ENCODE measurements at regions not wholly inside any gene's neighbourhood (a gene's known extent, or its start where the extent isn't known, plus 50 kb on each side); places are given as distances from the start of the nearest gene placed in this dataset.

- Histone ChIP-seq H3K4me2 (ENCODE audit: low read length) (no peak overlapping the region), H3K9me3 (ENCODE audit: control insufficient read depth, low read length) (no peaks in the 10 kb centered on the region), H3K36me3 (ENCODE audit: control insufficient read depth, insufficient read depth, low read length) (no peaks in the 10 kb centered on the region), H3K27ac (peak overlapping the region; percentile 75), H3K27me3 (ENCODE audit: control insufficient read depth, insufficient read depth, low read length) (no peaks in the 10 kb centered on the region), H3K9ac (no peak overlapping the region), H3K4me1 (peaks cover 35% of the 10 kb centered on the region), H3K79me2 (no peaks in the 10 kb centered on the region), H3K4me3 (ENCODE audit: low read depth, low read length) (no peak overlapping the region), H2AFZ (peak overlapping the region; percentile 16)
- no peak for TF ChIP-seq CTCF (IDR thresholded peaks at IDR 0.05)
Measured at GRCh38 chr11:15816260-15816871, 540.0 kb downstream of the SOX6 start.

- no peak overlapping the region for H3K9ac ChIP-seq
- H3K36me3 ChIP-seq (ENCODE audit: control insufficient read depth, insufficient read depth, low read length) = no peaks in the 10 kb centered on the region
- TF ChIP-seq CTCF (IDR thresholded peaks at IDR 0.05) = no peak
- peaks cover 35% of the 10 kb centered on the region for H3K4me1 ChIP-seq
- H3K4me3 ChIP-seq (ENCODE audit: low read depth, low read length) = no peak overlapping the region
- H3K27me3 ChIP-seq (ENCODE audit: control insufficient read depth, insufficient read depth, low read length) = no peaks in the 10 kb centered on the region
- H2AFZ ChIP-seq = no peak overlapping the region
- H3K79me2 ChIP-seq = no peaks in the 10 kb centered on the region
- no peak overlapping the region for H3K4me2 ChIP-seq (ENCODE audit: low read length)
- no peaks in the 10 kb centered on the region for H3K9me3 ChIP-seq (ENCODE audit: control insufficient read depth, low read length)
- H3K27ac ChIP-seq = peak overlapping the region; percentile 75
Measured at GRCh38 chr11:15817001-15817400, 539.3 kb downstream of the SOX6 start.

- Histone ChIP-seq H3K27me3 (ENCODE audit: control insufficient read depth, insufficient read depth, low read length) (no peaks in the 10 kb centered on the region), H3K9ac (no peak overlapping the region), H2AFZ (peak overlapping the region; percentile 42), H3K36me3 (ENCODE audit: control insufficient read depth, insufficient read depth, low read length) (no peaks in the 10 kb centered on the region), H3K79me2 (no peaks in the 10 kb centered on the region), H3K9me3 (ENCODE audit: control insufficient read depth, low read length) (no peaks in the 10 kb centered on the region), H3K4me1 (peaks cover 35% of the 10 kb centered on the region), H3K4me2 (ENCODE audit: low read length) (no peak overlapping the region), H3K4me3 (ENCODE audit: low read depth, low read length) (no peak overlapping the region), H3K27ac (peak overlapping the region; percentile 75)
- TF ChIP-seq CTCF (IDR thresholded peaks at IDR 0.05) = no peak
Measured at GRCh38 chr11:15818132-15818842, 538.1 kb downstream of the SOX6 start.

- Histone ChIP-seq H3K79me2 (no peaks in the 10 kb centered on the region), H3K4me2 (ENCODE audit: low read length) (no peak overlapping the region), H3K9me3 (ENCODE audit: control insufficient read depth, low read length) (no peaks in the 10 kb centered on the region), H3K4me3 (ENCODE audit: low read depth, low read length) (no peak overlapping the region), H3K4me1 (peaks cover 35% of the 10 kb centered on the region), H3K27me3 (ENCODE audit: control insufficient read depth, insufficient read depth, low read length) (no peaks in the 10 kb centered on the region), H3K27ac (peak overlapping the region; percentile 15), H3K36me3 (ENCODE audit: control insufficient read depth, insufficient read depth, low read length) (no peaks in the 10 kb centered on the region), H2AFZ (peak overlapping the region; percentile 50), H3K9ac (no peak overlapping the region)
- TF ChIP-seq CTCF (IDR thresholded peaks at IDR 0.05) = peak; percentile 82
Measured at GRCh38 chr11:15819679-15820286, 536.6 kb downstream of the SOX6 start.
